Embryonic facial prominence (tissue), 1 donor: ENCODE measurements at regions not wholly inside any gene's neighbourhood (a gene's known extent, or its start where the extent isn't known, plus 50 kb on each side); places are given as distances from the start of the nearest gene placed in this dataset.

ENCODE experiments used
- DNase-seq: peaks from one replicate; pipeline ENCODE4 v3.0.0-alpha.2; 2016; ENCODE audit errors: extremely low spot score

GRCh38 chr11:133787379-133788141 is 57.8 kb downstream of the SPATA19 start:
- DNase-seq = no peak

- DNase-seq = no peak
These were observed 59.4 kb downstream of the SPATA19 start for GRCh38 chr11:133785795-133786340.

GRCh38 chr11:133784359-133784758 is 61.0 kb downstream of the SPATA19 start:
- DNase-seq = no peak

DNA sequence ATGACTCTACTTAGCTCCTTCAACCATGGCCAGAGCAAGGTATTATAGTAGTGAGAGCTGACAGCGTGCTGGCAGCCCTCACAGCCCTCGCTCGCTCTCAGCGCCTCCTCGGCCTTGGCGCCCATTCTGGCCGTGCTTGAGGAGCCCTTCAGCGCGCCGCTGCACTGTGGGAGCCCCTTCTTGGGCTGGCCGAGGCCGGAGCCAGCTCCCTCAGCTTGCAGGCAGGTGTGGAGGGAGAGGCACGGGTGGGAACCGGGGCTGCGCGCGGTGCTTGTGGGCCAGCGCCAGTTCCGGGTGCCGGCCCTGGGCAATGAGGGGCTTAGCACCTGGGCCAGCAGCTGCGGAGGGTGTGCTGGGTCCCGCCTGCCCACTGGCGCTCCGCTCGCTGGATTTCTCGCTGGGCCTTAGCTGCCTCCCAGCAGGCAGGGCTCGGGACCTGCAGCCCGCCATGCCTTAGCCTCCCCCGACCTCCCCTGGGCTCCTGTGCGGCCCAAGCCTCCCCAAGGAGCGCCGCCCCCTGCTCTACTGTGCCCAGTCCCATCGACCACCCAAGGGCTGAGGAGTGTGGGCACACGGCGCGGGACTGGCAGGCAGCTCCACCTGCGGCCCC is 63.1 kb downstream of the SPATA19 start:
- no peak for DNase-seq

- no peak for DNase-seq
These were observed 67.2 kb downstream of the SPATA19 start for GRCh38 chr11:133778161-133778560.

- no peak for DNase-seq
These were observed 68.5 kb downstream of the SPATA19 start for GRCh38 chr11:133776671-133777367.

GRCh38 chr11:133762538-133762937 is 82.8 kb downstream of the SPATA19 start:
- no peak for DNase-seq

GRCh38 chr11:133753150-133753549 is 92.2 kb downstream of the SPATA19 start:
- no peak for DNase-seq

GRCh38 chr11:133749841-133750240 is 95.5 kb downstream of the SPATA19 start:
- no peak for DNase-seq

- DNase-seq = no peak
These were observed 97.9 kb downstream of the SPATA19 start for GRCh38 chr11:133747409-133747808.

GRCh38 chr11:133746663-133747306 is 98.5 kb downstream of the SPATA19 start:
- DNase-seq = no peak

- no peak for DNase-seq
These were observed 99.5 kb downstream of the SPATA19 start for GRCh38 chr11:133745791-133746190.

- no peak for DNase-seq
These were observed 103.0 kb downstream of the SPATA19 start for GRCh38 chr11:133742353-133742752.

GRCh38 chr11:133740963-133741362 is 104.3 kb downstream of the SPATA19 start:
- DNase-seq = no peak

DNA sequence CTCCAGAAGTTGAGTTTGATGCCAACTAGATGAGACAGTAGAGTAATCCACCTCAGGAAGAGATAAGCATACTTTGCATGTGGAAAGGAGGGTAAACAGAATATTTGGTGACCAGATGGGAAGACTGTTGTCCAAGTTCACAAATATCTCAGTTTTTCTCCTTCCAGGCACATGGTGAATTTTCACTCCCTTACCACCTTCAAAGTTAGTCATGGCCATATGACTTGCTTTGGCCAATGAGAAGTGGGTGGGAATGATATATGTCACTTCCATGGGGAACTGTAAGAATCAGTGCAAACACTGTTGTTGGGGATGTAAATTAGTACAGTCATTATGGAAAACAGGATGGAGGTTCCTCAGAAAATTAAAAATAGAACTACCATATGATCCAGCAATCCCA is 105.8 kb downstream of the SPATA19 start:
- no peak for DNase-seq

GRCh38 chr11:133738624-133739023 is 106.7 kb downstream of the SPATA19 start:
- no peak for DNase-seq

DNA sequence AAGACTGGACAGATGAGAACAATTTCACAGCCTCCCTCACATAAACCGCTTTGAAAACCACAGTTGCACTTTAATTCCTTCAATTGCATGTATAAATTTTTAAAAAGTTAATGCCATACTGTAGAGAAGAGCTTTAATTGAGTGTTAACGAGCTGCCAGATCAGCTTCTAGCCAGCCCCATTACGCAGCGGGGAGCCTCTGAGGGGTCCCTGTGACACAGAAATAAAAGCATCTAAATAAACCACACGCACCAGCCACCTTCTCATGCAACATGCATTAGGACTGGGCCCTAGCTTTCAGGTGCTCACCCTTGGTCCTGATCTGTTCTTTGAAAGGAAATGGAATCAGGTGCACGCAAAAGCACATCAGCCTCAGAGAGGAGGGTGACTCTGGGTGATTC is 111.7 kb downstream of the SPATA19 start:
- DNase-seq = no peak

- no peak for DNase-seq
These were observed 113.1 kb downstream of the SPATA19 start for GRCh38 chr11:133732109-133732674.

GRCh38 chr11:133727774-133728173 is 117.5 kb downstream of the SPATA19 start:
- no peak for DNase-seq

DNA sequence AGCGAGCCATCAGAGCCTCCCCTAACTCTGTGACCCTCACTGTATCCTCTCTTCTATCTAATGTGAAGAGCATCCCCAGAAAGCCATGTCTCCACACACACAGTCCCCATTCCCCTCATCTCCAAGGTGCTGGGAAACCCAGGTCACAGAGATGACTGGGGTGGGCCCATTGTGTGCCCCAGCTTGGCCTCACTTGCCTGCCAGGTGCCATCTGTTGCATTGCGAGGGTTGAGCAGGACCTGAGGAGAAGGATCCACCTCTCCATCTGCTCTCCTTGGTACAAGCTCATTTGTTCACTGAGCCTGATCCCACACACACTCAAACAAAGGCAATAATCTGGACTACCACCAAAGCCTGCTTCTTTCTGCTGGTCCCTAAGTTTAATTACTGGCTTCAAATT is 118.8 kb downstream of the SPATA19 start:
- DNase-seq = no peak

DNA sequence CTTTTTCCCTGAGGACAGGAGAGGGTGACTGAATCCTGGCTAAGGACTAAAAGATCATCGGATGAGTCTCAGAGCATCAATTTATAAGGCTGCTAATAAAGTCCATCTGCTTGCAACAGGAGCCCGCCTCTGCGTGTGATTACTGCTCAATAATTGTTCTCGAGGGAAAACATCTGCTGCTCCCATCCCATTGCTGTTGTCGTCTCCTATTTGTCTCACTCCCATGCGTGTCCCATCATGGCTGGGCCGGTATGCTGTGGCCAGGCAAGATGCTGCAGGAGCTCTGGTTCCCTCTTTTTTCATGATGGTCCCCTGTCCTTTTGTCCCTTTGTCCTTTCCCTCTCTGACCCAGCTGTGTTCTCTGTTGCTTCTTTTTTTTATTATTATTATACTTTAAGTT is 121.2 kb downstream of the SPATA19 start:
- DNase-seq = no peak

- no peak for DNase-seq
These were observed 122.3 kb downstream of the SPATA19 start for GRCh38 chr11:133723056-133723455.
